Liver (tissue), 8 donors: ENCODE measurements at regions not wholly inside any gene's neighbourhood (a gene's known extent, or its start where the extent isn't known, plus 50 kb on each side); places are given as distances from the start of the nearest gene placed in this dataset.

ENCODE experiments used
- DNase-seq: peaks from one replicate; pipeline ENCODE4 v3.0.0-alpha.2; 2017; ENCODE audit warnings: low spot score
- H3K27ac ChIP-seq, 2 donors: one replicate each; pipeline ENCODE4 v1.7.0; 2013; ENCODE audit warnings: inconsistent platforms in 2 of 2, low read length in 2 of 2, control low read depth in 1 of 2, low read depth in 1 of 2, mild to moderate bottlenecking in 1 of 2
- H3K27me3 ChIP-seq, 4 donors: one replicate each; pipeline versions ENCODE4 v1.6.1 to v1.7.0; 2013; ENCODE audit warnings: low read length in 3 of 4, inconsistent platforms in 1 of 4, mild to moderate bottlenecking in 1 of 4, moderate library complexity in 1 of 4; ENCODE audit not compliant: control insufficient read depth in 4 of 4, insufficient read depth in 4 of 4
- H3K36me3 ChIP-seq, 4 donors: one replicate each; pipeline versions ENCODE4 v1.6.1 to v1.7.0; 2013; ENCODE audit warnings: low read length in 3 of 4, mild to moderate bottlenecking in 3 of 4, low read depth in 1 of 4, moderate library complexity in 1 of 4; ENCODE audit not compliant: control insufficient read depth in 4 of 4, insufficient read depth in 3 of 4
- H3K4me1 ChIP-seq, 4 donors: one replicate each; pipeline versions ENCODE4 v1.6.1 to v1.7.0; 2013; ENCODE audit warnings: low read length in 3 of 4, mild to moderate bottlenecking in 3 of 4, moderate library complexity in 1 of 4; ENCODE audit not compliant: control insufficient read depth in 4 of 4, insufficient read depth in 4 of 4
- H3K4me3 ChIP-seq, 3 donors: one replicate each; pipeline versions ENCODE4 v1.6.1 to v1.7.0; 2013; ENCODE audit warnings: low read length in 3 of 3, control low read depth in 1 of 3, low read depth in 1 of 3, mild to moderate bottlenecking in 1 of 3
- H3K9ac ChIP-seq, 2 donors: one replicate each; pipeline ENCODE4 v1.7.0; 2013; ENCODE audit warnings: low read length in 2 of 2, mild to moderate bottlenecking in 2 of 2, moderate library complexity in 2 of 2, control low read depth in 1 of 2, low read depth in 1 of 2
- H3K9me3 ChIP-seq, 4 donors: one replicate each; pipeline versions ENCODE4 v1.6.1 to v1.7.0; 2013; ENCODE audit warnings: low read length in 3 of 4; ENCODE audit not compliant: control insufficient read depth in 4 of 4
- ATF3 ChIP-seq: IDR thresholded peaks from 2 replicates; pipeline ENCODE4 v1.6.1; 2016; ENCODE audit warnings: antibody characterized with exemption
- CTCF ChIP-seq: fragments of 150-350 bp; IDR thresholded peaks from 2 replicates; pipeline ENCODE4 v1.5.1; 2017; ENCODE audit warnings: improper control_type of control experiment, low read depth, low read length; ENCODE audit not compliant: missing input control
- EGR1 ChIP-seq, 2 donors: IDR thresholded peaks; 2 replicates each; pipeline ENCODE4 v1.6.1; 2016 to 2018; ENCODE audit warnings: antibody characterized with exemption in 2 of 2, low read depth in 2 of 2
- FOXA2 ChIP-seq: IDR thresholded peaks from 2 replicates; pipeline ENCODE4 v1.6.1; 2016; ENCODE audit warnings: antibody characterized with exemption
- HNF4G ChIP-seq: IDR thresholded peaks from 2 replicates; pipeline ENCODE4 v1.6.1; 2016; ENCODE audit warnings: antibody characterized with exemption
- JUND ChIP-seq, 2 donors: IDR thresholded peaks; 2 replicates each; pipeline ENCODE4 v1.6.1; 2016; ENCODE audit warnings: antibody characterized with exemption in 2 of 2
- MAX ChIP-seq: IDR thresholded peaks from 2 replicates; pipeline ENCODE4 v1.6.1; 2016; ENCODE audit warnings: antibody characterized with exemption
- NR2F2 ChIP-seq: IDR thresholded peaks from 2 replicates; pipeline ENCODE4 v1.6.1; 2016; ENCODE audit warnings: antibody characterized with exemption
- RAD21 ChIP-seq, 2 donors: IDR thresholded peaks; 2 replicates each; pipeline ENCODE4 v1.6.1; 2016; ENCODE audit warnings: antibody characterized with exemption in 2 of 2, mild to moderate bottlenecking in 2 of 2
- REST ChIP-seq: IDR thresholded peaks from 2 replicates; pipeline ENCODE4 v1.6.1; 2016; ENCODE audit warnings: antibody characterized with exemption, mild to moderate bottlenecking
- RXRA ChIP-seq, 2 donors: IDR thresholded peaks; 2 replicates each; pipeline ENCODE4 v1.6.1; 2017 to 2018; ENCODE audit warnings: antibody characterized with exemption in 2 of 2, mild to moderate bottlenecking in 1 of 2
- SP1 ChIP-seq: IDR thresholded peaks from 2 replicates; pipeline ENCODE4 v1.6.1; 2018; ENCODE audit warnings: antibody characterized with exemption, mild to moderate bottlenecking
- YY1 ChIP-seq: IDR thresholded peaks from 2 replicates; pipeline ENCODE4 v1.6.1; 2016; ENCODE audit warnings: antibody characterized with exemption, mild to moderate bottlenecking
- ZBTB33 ChIP-seq: IDR thresholded peaks from 2 replicates; pipeline ENCODE4 v1.6.1; 2016; ENCODE audit warnings: antibody characterized with exemption
- WGBS: extraction: QIAGEN DNeasy Blood & Tissue Kit; methylation state at CpG from one replicate; pipeline ENCODE4 v1.1.7; 2013; 5-methylcytosine and 5-hydroxymethylcytosine counted together
- donor health status: healthy.
- donor health status: healthy.
- donor health status: healthy.
- donor health status: healthy.
- donor health status: healthy.

- Histone ChIP-seq H3K27ac (no peak overlapping the region), H3K9me3 (no peaks in the 10 kb centered on the region), H3K36me3 (no peaks in the 10 kb centered on the region), H3K4me1 (no peaks in the 10 kb centered on the region), H3K27me3 (no peaks in the 10 kb centered on the region), H3K4me3 (no peak overlapping the region), H3K9ac (no peak overlapping the region)
- no peak for TF ChIP-seq RXRA (IDR thresholded peaks at IDR 0.05)
- no peak for TF ChIP-seq ATF3
- TF ChIP-seq ZBTB33: no peak
- no peak for DNase-seq
These were observed 156.8 kb downstream of the CEP120 start for GRCh38 chr5:123266365-123266764.

- WGBS: 92% methylated on average over 2 of the region's 2 CpGs
These were observed 157.7 kb downstream of the CEP120 start for GRCh38 chr5:123265551-123265950.

More at GRCh38 chr5:123265551-123265950, 157.7 kb downstream of the CEP120 start:
- Histone ChIP-seq H3K9me3 (no peaks in the 10 kb centered on the region), H3K4me3 (no peak overlapping the region), H3K27me3 (no peaks in the 10 kb centered on the region), H3K4me1 (no peaks in the 10 kb centered on the region), H3K36me3 (no peaks in the 10 kb centered on the region), H3K9ac (no peak overlapping the region), H3K27ac (no peak overlapping the region)
- TF ChIP-seq YY1 (no peak), EGR1 (IDR thresholded peaks at IDR 0.05; ENCODE audit: low read depth in 2 of 2) (no peak), JUND (IDR thresholded peaks at IDR 0.05) (no peak), SP1 (no peak), REST (no peak), RAD21 (IDR thresholded peaks at IDR 0.05) (no peak), ATF3 (no peak), NR2F2 (no peak), MAX (no peak), HNF4G (no peak), FOXA2 (no peak), CTCF (no peak)
- DNase-seq: no peak
